RPMI7951 (cell line): ENCODE measurements at regions not wholly inside any gene's neighbourhood (a gene's known extent, or its start where the extent isn't known, plus 50 kb on each side); places are given as distances from the start of the nearest gene placed in this dataset.
"Not testable (repeated sequence)": the region's sequence is repeated elsewhere in the genome, so short reads cannot be mapped to it uniquely, and the experiment has no call there.

Source experiments
- DNase-seq: peaks from one replicate; pipeline ENCODE4 v3.0.0-alpha.2; 2012; ENCODE audit warnings: low read depth

GRCh38 chr6:48512390-48512789 is 401.4 kb upstream of the PTCHD4 start:
- no peak for DNase-seq

GRCh38 chr6:48511378-48511777 is 400.4 kb upstream of the PTCHD4 start:
- DNase-seq = no peak

- no peak for DNase-seq
These were observed 394.6 kb upstream of the PTCHD4 start for GRCh38 chr6:48505621-48506020.

GRCh38 chr6:48493432-48493831 is 382.4 kb upstream of the PTCHD4 start:
- DNase-seq = not testable (repeated sequence)

- no peak for DNase-seq
These were observed 379.7 kb upstream of the PTCHD4 start for GRCh38 chr6:48490658-48491057.

GRCh38 chr6:48486876-48487275 is 375.9 kb upstream of the PTCHD4 start:
- DNase-seq = no peak

- no peak for DNase-seq
These were observed 375.4 kb upstream of the PTCHD4 start for GRCh38 chr6:48486373-48486772.

GRCh38 chr6:48476257-48476656 is 365.3 kb upstream of the PTCHD4 start:
- DNase-seq = no peak

GRCh38 chr6:48475275-48475674 is 364.3 kb upstream of the PTCHD4 start:
- DNase-seq = no peak

- DNase-seq = no peak
These were observed 363.8 kb upstream of the PTCHD4 start for GRCh38 chr6:48474830-48475229.

- no peak for DNase-seq
These were observed 363.1 kb upstream of the PTCHD4 start for GRCh38 chr6:48474136-48474535.

GRCh38 chr6:48472535-48472934 is 361.5 kb upstream of the PTCHD4 start:
- DNase-seq = no peak

GRCh38 chr6:48472091-48472490 is 361.1 kb upstream of the PTCHD4 start:
- DNase-seq = no peak

- peak; percentile 12 for DNase-seq
These were observed 360.3 kb upstream of the PTCHD4 start for GRCh38 chr6:48471326-48471725.

- peak; percentile 15 for DNase-seq
These were observed 338.0 kb upstream of the PTCHD4 start for GRCh38 chr6:48449002-48449401.

GRCh38 chr6:48447251-48447650 is 336.3 kb upstream of the PTCHD4 start:
- no peak for DNase-seq

- no peak for DNase-seq
These were observed 318.6 kb upstream of the PTCHD4 start for GRCh38 chr6:48429610-48430009.

- peak; percentile 29 for DNase-seq
These were observed 318.0 kb upstream of the PTCHD4 start for GRCh38 chr6:48429021-48429420.

GRCh38 chr6:48426636-48427035 is 315.6 kb upstream of the PTCHD4 start:
- peak; percentile 95 for DNase-seq

GRCh38 chr6:48423640-48424365 is 312.8 kb upstream of the PTCHD4 start:
- DNase-seq = peak; percentile 14

GRCh38 chr6:48419992-48420391 is 309.0 kb upstream of the PTCHD4 start:
- no peak for DNase-seq

GRCh38 chr6:48417927-48418326 is 306.9 kb upstream of the PTCHD4 start:
- DNase-seq = no peak

GRCh38 chr6:48412656-48413055 is 301.7 kb upstream of the PTCHD4 start:
- no peak for DNase-seq

GRCh38 chr6:48404927-48405326 is 293.9 kb upstream of the PTCHD4 start:
- no peak for DNase-seq
